ENCODE measurements at regions not wholly inside any gene's neighbourhood (a gene's known extent, or its start where the extent isn't known, plus 50 kb on each side); places are given as distances from the start of the nearest gene placed in this dataset.

DNA sequence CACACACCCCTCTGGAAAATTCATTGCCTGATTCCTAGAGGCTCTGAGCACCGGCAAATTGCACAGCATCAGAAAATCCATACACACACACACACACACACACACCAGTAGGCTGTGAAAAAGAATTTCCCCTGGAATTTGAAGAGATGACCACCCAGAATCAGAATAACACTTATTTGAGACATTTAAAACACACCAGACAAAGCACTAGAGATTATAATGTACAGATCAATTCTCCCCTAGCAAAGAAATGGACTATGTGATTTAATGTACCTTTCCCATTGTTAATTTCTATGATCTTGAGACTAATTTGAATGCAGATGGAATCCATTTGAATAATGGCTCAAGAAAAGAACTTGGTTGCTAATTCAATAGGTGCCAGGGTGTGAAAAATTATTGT, 399.3 kb downstream of the HNRNPD start:
- Histone ChIP-seq H3K4me1 (ENCODE audit: low read length) (no peaks in the 10 kb centered on the region), H4K20me1 (ENCODE audit: insufficient read depth, low read depth, low read length) (no peaks in the 10 kb centered on the region), H3K27me3 (ENCODE audit: low read length) (no peaks in the 10 kb centered on the region), H2AFZ (ENCODE audit: low read length) (no peak overlapping the region), H3K36me3 (ENCODE audit: insufficient read depth, low read length) (no peaks in the 10 kb centered on the region), H3K79me2 (ENCODE audit: low read length) (no peaks in the 10 kb centered on the region), H3K4me2 (ENCODE audit: low read depth, low read length, poor library complexity, severe bottlenecking) (no peak overlapping the region), H3K9me3 (ENCODE audit: low read length) (no peaks in the 10 kb centered on the region), H3K9ac (ENCODE audit: low read length) (no peak overlapping the region), H3K4me3 (ENCODE audit: low read length) (no peak overlapping the region), H3K9me2 (replicated peaks; ENCODE audit: insufficient read depth, low read length) (no peaks in the 10 kb centered on the region), H3K27ac (ENCODE audit: low read length) (no peak overlapping the region)
- no peak for DNase-seq

DNA sequence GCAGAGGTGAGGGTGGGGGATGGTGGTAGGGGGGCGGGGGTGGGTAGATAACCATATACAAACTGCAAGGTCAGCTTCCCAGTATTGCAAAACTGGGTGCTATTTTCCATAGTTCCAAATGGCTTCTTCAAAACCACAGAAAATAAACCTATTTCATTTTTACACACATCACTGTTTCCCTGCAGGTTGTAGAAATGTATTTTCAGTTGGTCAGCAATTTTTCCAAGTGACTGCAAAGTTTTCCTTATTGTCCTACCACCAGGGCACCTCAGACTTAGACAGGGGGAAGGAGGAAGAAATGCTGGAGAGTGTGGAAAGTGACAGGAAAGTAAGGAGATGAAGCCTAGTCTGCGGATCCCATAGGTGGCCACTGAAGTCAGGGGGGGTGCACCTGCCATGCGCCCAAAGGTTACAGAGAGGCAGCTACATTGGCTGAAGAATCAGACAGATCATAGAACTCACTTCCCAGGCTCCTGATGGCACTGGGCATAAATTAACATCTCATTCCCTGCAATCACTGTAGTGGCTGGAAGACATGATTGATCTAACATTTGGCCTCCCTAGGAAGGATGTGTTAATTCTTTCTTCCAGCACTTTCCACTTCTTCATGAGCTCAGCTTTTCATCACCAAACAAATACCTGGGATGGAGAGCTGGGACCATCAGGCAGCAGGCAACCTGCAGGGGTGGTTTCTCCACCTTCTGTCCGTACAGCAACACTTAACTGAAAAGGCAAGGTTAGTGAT, 402.0 kb downstream of the HNRNPD start:
- H3K27ac ChIP-seq (ENCODE audit: low read length): no peak overlapping the region
- no peak overlapping the region for H3K4me2 ChIP-seq (ENCODE audit: low read depth, low read length, poor library complexity, severe bottlenecking)
- H3K4me1 ChIP-seq (ENCODE audit: low read length): no peaks in the 10 kb centered on the region
- H4K20me1 ChIP-seq (ENCODE audit: insufficient read depth, low read depth, low read length): no peaks in the 10 kb centered on the region
- no peak overlapping the region for H3K9ac ChIP-seq (ENCODE audit: low read length)
- no peak for DNase-seq
- no peaks in the 10 kb centered on the region for H3K36me3 ChIP-seq (ENCODE audit: insufficient read depth, low read length)
- no peaks in the 10 kb centered on the region for H3K79me2 ChIP-seq (ENCODE audit: low read length)
- no peak overlapping the region for H3K4me3 ChIP-seq (ENCODE audit: low read length)
- H3K9me3 ChIP-seq (ENCODE audit: low read length): no peaks in the 10 kb centered on the region
- no peaks in the 10 kb centered on the region for H3K27me3 ChIP-seq (ENCODE audit: low read length)
- no peaks in the 10 kb centered on the region for H3K9me2 ChIP-seq (replicated peaks; ENCODE audit: insufficient read depth, low read length)
- H2AFZ ChIP-seq (ENCODE audit: low read length): no peak overlapping the region

DNA sequence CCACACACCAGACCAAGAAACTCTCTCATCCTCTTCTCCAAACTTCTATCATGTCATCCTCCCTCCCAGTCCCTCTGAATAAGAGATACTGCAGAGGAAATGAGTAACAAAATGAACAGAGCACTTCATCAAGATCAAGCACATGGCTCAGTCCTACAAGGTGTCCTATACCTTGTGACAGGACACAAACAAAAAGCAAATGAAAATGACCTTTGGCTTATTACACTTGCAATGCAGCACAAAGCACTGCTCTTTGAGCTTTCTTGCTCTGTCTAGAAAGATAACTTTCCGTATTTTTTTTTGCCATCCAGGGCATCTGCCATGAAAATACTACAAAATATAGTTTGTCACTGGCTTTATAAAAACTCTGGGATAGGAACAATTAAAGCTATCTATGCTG, 402.7 kb downstream of the HNRNPD start:
- H3K27me3 ChIP-seq (ENCODE audit: low read length): no peaks in the 10 kb centered on the region
- H3K36me3 ChIP-seq (ENCODE audit: insufficient read depth, low read length): no peaks in the 10 kb centered on the region
- H3K79me2 ChIP-seq (ENCODE audit: low read length): no peaks in the 10 kb centered on the region
- H3K9me2 ChIP-seq (replicated peaks; ENCODE audit: insufficient read depth, low read length): no peaks in the 10 kb centered on the region
- no peak overlapping the region for H3K27ac ChIP-seq (ENCODE audit: low read length)
- no peak overlapping the region for H3K9ac ChIP-seq (ENCODE audit: low read length)
- H3K4me2 ChIP-seq (ENCODE audit: low read depth, low read length, poor library complexity, severe bottlenecking): no peak overlapping the region
- H3K4me3 ChIP-seq (ENCODE audit: low read length): no peak overlapping the region
- H2AFZ ChIP-seq (ENCODE audit: low read length): no peak overlapping the region
- DNase-seq: no peak
- H3K9me3 ChIP-seq (ENCODE audit: low read length): no peaks in the 10 kb centered on the region
- no peaks in the 10 kb centered on the region for H3K4me1 ChIP-seq (ENCODE audit: low read length)
- H4K20me1 ChIP-seq (ENCODE audit: insufficient read depth, low read depth, low read length): no peaks in the 10 kb centered on the region

DNA sequence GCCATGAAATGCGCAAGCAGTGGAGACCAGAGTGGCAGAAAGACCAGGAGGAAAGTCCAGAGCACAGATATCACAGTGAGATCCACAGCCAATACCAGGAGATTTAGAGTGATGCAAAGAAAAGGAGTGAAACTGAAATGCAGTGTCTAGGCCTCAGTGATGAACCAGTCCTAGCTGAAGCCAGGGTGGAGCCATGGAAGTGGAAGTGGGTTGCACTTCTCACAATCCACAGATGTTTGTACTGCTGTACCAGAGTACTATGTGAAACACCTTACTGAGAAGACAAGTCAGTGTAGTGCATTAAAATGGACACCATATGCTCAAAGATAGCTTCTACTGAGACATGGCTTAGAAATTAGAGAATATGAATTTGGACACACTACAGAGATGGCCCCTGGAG, 403.3 kb downstream of the HNRNPD start:
- no peak for DNase-seq
- H3K9me3 ChIP-seq (ENCODE audit: low read length): no peaks in the 10 kb centered on the region
- no peaks in the 10 kb centered on the region for H4K20me1 ChIP-seq (ENCODE audit: insufficient read depth, low read depth, low read length)
- no peaks in the 10 kb centered on the region for H3K27me3 ChIP-seq (ENCODE audit: low read length)
- no peak overlapping the region for H3K9ac ChIP-seq (ENCODE audit: low read length)
- no peak overlapping the region for H3K27ac ChIP-seq (ENCODE audit: low read length)
- H3K9me2 ChIP-seq (replicated peaks; ENCODE audit: insufficient read depth, low read length): no peaks in the 10 kb centered on the region
- H3K36me3 ChIP-seq (ENCODE audit: insufficient read depth, low read length): no peaks in the 10 kb centered on the region
- H3K4me2 ChIP-seq (ENCODE audit: low read depth, low read length, poor library complexity, severe bottlenecking): no peak overlapping the region
- H3K4me3 ChIP-seq (ENCODE audit: low read length): no peak overlapping the region
- no peaks in the 10 kb centered on the region for H3K4me1 ChIP-seq (ENCODE audit: low read length)
- H3K79me2 ChIP-seq (ENCODE audit: low read length): no peaks in the 10 kb centered on the region
- H2AFZ ChIP-seq (ENCODE audit: low read length): no peak overlapping the region

DNA sequence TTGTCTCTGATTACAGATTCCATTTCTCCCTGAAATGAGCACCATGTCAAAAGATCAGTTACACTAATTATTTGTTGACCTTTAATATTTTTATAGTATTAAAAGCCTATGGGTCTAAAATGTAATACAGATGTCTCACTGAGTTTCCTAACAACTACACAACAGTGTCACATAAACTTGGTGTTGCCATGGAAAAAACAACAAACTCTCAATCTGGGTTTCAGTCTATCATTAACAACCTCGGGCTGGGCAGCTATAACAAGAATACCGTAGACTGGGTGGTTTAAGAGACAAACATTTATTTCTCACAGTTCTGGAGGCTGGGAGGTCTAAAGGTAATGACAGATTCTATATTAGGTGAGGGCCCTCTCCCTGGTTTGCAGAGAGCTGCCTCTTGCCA, 407.1 kb downstream of the HNRNPD start:
- no peaks in the 10 kb centered on the region for H3K9me3 ChIP-seq (ENCODE audit: low read length)
- H3K4me2 ChIP-seq (ENCODE audit: low read depth, low read length, poor library complexity, severe bottlenecking): no peak overlapping the region
- H3K9me2 ChIP-seq (replicated peaks; ENCODE audit: insufficient read depth, low read length): no peaks in the 10 kb centered on the region
- H3K36me3 ChIP-seq (ENCODE audit: insufficient read depth, low read length): no peaks in the 10 kb centered on the region
- no peak overlapping the region for H3K27ac ChIP-seq (ENCODE audit: low read length)
- no peaks in the 10 kb centered on the region for H3K4me1 ChIP-seq (ENCODE audit: low read length)
- H3K27me3 ChIP-seq (ENCODE audit: low read length): no peaks in the 10 kb centered on the region
- no peaks in the 10 kb centered on the region for H3K79me2 ChIP-seq (ENCODE audit: low read length)
- H2AFZ ChIP-seq (ENCODE audit: low read length): no peak overlapping the region
- H4K20me1 ChIP-seq (ENCODE audit: insufficient read depth, low read depth, low read length): no peaks in the 10 kb centered on the region
- H3K9ac ChIP-seq (ENCODE audit: low read length): no peak overlapping the region
- no peak overlapping the region for H3K4me3 ChIP-seq (ENCODE audit: low read length)
- DNase-seq: no peak

DNA sequence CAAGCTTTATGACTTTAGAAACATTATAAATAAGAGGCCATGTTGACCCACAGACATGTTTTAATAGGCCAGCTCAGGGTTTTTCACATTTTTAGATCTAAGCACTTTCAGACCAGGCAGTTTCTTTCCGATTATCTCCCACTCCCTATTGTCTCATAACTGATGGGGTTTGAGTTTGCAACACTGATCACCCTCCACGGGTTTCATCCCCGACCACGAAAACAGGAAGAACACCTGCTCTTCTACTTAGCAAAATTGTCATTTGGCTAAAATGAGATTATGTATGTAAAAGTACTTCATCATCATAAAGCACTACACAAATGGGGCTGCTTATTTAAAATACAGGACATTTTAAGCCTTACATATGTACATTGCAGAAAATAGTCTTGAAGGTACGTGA, 407.9 kb downstream of the HNRNPD start:
- DNase-seq: no peak
- no peak overlapping the region for H3K4me2 ChIP-seq (ENCODE audit: low read depth, low read length, poor library complexity, severe bottlenecking)
- no peaks in the 10 kb centered on the region for H3K9me3 ChIP-seq (ENCODE audit: low read length)
- H3K9ac ChIP-seq (ENCODE audit: low read length): no peak overlapping the region
- H2AFZ ChIP-seq (ENCODE audit: low read length): no peak overlapping the region
- H3K27ac ChIP-seq (ENCODE audit: low read length): no peak overlapping the region
- H3K4me1 ChIP-seq (ENCODE audit: low read length): no peaks in the 10 kb centered on the region
- H3K27me3 ChIP-seq (ENCODE audit: low read length): no peaks in the 10 kb centered on the region
- no peaks in the 10 kb centered on the region for H3K79me2 ChIP-seq (ENCODE audit: low read length)
- no peaks in the 10 kb centered on the region for H3K36me3 ChIP-seq (ENCODE audit: insufficient read depth, low read length)
- no peaks in the 10 kb centered on the region for H4K20me1 ChIP-seq (ENCODE audit: insufficient read depth, low read depth, low read length)
- H3K4me3 ChIP-seq (ENCODE audit: low read length): no peak overlapping the region
- no peaks in the 10 kb centered on the region for H3K9me2 ChIP-seq (replicated peaks; ENCODE audit: insufficient read depth, low read length)

DNA sequence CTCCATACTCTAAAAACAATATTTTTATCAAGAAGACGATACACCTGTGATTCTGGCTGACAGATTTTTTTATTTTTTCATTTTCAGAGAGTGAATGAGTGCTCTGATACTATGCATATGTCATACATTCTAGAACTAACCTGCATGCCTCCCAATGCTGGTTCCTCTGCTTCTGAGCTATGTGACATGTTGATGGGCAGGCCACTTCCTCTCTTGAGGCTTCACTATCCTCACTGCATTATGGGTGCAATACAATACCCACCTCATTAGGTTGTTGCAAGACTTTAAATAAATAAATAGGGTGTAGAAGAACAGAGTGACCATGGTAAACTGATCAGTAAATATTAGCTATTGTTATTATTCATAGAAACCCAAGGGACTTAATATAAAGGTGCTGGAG, 408.3 kb downstream of the HNRNPD start:
- Histone ChIP-seq H3K9me3 (ENCODE audit: low read length) (no peaks in the 10 kb centered on the region), H3K9ac (ENCODE audit: low read length) (no peak overlapping the region), H3K9me2 (replicated peaks; ENCODE audit: insufficient read depth, low read length) (no peaks in the 10 kb centered on the region), H3K27me3 (ENCODE audit: low read length) (no peaks in the 10 kb centered on the region), H3K36me3 (ENCODE audit: insufficient read depth, low read length) (no peaks in the 10 kb centered on the region), H3K79me2 (ENCODE audit: low read length) (no peaks in the 10 kb centered on the region), H2AFZ (ENCODE audit: low read length) (no peak overlapping the region), H4K20me1 (ENCODE audit: insufficient read depth, low read depth, low read length) (no peaks in the 10 kb centered on the region), H3K4me2 (ENCODE audit: low read depth, low read length, poor library complexity, severe bottlenecking) (no peak overlapping the region), H3K4me3 (ENCODE audit: low read length) (no peak overlapping the region), H3K4me1 (ENCODE audit: low read length) (no peaks in the 10 kb centered on the region), H3K27ac (ENCODE audit: low read length) (no peak overlapping the region)
- DNase-seq: no peak

DNA sequence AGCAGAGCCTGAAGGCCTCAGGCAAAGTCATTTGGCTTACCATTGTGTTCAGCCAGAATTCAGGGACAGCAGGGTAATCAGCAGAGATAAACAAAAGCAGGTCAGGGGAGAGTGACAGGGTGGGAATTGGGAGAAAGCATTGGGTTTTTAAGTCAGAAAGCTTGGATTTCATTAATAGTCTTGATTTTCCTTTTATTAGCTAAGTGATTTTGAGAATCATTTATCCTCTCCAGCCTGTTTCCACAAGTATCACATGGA, 410.1 kb downstream of the HNRNPD start:
- Histone ChIP-seq H3K36me3 (ENCODE audit: insufficient read depth, low read length) (no peaks in the 10 kb centered on the region), H3K4me1 (ENCODE audit: low read length) (no peaks in the 10 kb centered on the region), H3K27ac (ENCODE audit: low read length) (no peak overlapping the region), H3K9ac (ENCODE audit: low read length) (no peak overlapping the region), H3K9me3 (ENCODE audit: low read length) (no peaks in the 10 kb centered on the region), H3K79me2 (ENCODE audit: low read length) (no peaks in the 10 kb centered on the region), H3K27me3 (ENCODE audit: low read length) (no peaks in the 10 kb centered on the region), H3K4me3 (ENCODE audit: low read length) (no peak overlapping the region), H2AFZ (ENCODE audit: low read length) (no peak overlapping the region), H4K20me1 (ENCODE audit: insufficient read depth, low read depth, low read length) (no peaks in the 10 kb centered on the region), H3K4me2 (ENCODE audit: low read depth, low read length, poor library complexity, severe bottlenecking) (no peak overlapping the region), H3K9me2 (replicated peaks; ENCODE audit: insufficient read depth, low read length) (no peaks in the 10 kb centered on the region)
- DNase-seq: no peak

All from Karpas-422 (cell line).